T-helper 1 cell treated with Interleukin-12 subunit alpha and Interleukin-12 subunit beta and Interleukin-4 antibody, amounts not matched to agents 30 μg/mL and 1 μg/mL, for 36 hours (primary cell): ENCODE measurements at regions not wholly inside any gene's neighbourhood (a gene's known extent, or its start where the extent isn't known, plus 50 kb on each side); places are given as distances from the start of the nearest gene placed in this dataset.

Experiments
- H3K27ac Mint-ChIP-seq: one replicate; pipeline ENCODE4 v1.8.0; 2021; ENCODE audit warnings: mild to moderate bottlenecking, mixed read lengths
- H3K27me3 Mint-ChIP-seq: one replicate; pipeline ENCODE4 v1.8.0; 2021; ENCODE audit warnings: low read depth, mixed read lengths
- H3K36me3 Mint-ChIP-seq: one replicate; pipeline ENCODE4 v1.8.0; 2021; ENCODE audit warnings: low read depth, mixed read lengths
- H3K4me1 Mint-ChIP-seq: one replicate; pipeline ENCODE4 v1.8.0; 2021; ENCODE audit warnings: low read depth, mixed read lengths
- H3K4me3 Mint-ChIP-seq: one replicate; pipeline ENCODE4 v1.8.0; 2021; ENCODE audit warnings: mild to moderate bottlenecking, moderate library complexity, mixed read lengths
- H3K9me3 Mint-ChIP-seq: one replicate; pipeline ENCODE4 v1.8.0; 2021; ENCODE audit warnings: mixed read lengths

DNA sequence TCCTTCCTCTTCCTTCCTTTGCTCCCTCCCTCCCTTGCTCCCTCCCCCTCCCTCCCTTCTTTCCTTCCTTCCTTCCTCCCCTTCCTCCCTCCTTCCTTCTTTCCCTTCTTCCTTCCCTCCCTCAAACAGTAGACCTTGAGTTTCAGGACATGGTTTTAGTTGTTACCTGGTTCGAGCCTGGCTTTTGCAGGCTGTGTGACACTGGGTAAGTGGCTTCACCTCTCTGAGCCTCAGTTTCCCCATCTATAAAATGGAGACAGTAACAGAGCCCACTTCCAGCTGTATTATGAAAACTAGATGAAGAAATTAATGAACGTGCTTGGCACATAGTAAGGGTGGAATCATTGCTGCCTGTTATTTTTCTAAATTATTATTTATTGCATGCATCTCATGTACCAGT is 171.0 kb upstream of the LHX5 start:
- Mint-ChIP-seq H3K27me3 (peaks cover 13% of the 10 kb centered on the region), H3K27ac (no peak overlapping the region), H3K9me3 (no peaks in the 10 kb centered on the region), H3K4me1 (no peaks in the 10 kb centered on the region), H3K4me3 (no peak overlapping the region), H3K36me3 (no peaks in the 10 kb centered on the region)

- no peaks in the 10 kb centered on the region for H3K4me1 Mint-ChIP-seq
- H3K27me3 Mint-ChIP-seq: peaks cover 13% of the 10 kb centered on the region
- no peak overlapping the region for H3K4me3 Mint-ChIP-seq
- no peaks in the 10 kb centered on the region for H3K9me3 Mint-ChIP-seq
- H3K36me3 Mint-ChIP-seq: no peaks in the 10 kb centered on the region
- H3K27ac Mint-ChIP-seq: no peak overlapping the region
These were observed 170.5 kb upstream of the LHX5 start for GRCh38 chr12:113642216-113642615.

GRCh38 chr12:113641426-113642030 is 169.9 kb upstream of the LHX5 start:
- Mint-ChIP-seq H3K4me3 (no peak overlapping the region), H3K9me3 (no peaks in the 10 kb centered on the region), H3K27ac (no peak overlapping the region), H3K36me3 (no peaks in the 10 kb centered on the region), H3K4me1 (no peaks in the 10 kb centered on the region), H3K27me3 (peaks cover 13% of the 10 kb centered on the region)

GRCh38 chr12:113640837-113641236 is 169.2 kb upstream of the LHX5 start:
- Mint-ChIP-seq H3K27me3 (peaks cover 13% of the 10 kb centered on the region), H3K27ac (no peak overlapping the region), H3K4me3 (no peak overlapping the region), H3K9me3 (no peaks in the 10 kb centered on the region), H3K4me1 (no peaks in the 10 kb centered on the region), H3K36me3 (no peaks in the 10 kb centered on the region)

GRCh38 chr12:113639474-113639873 is 167.8 kb upstream of the LHX5 start:
- H3K27ac Mint-ChIP-seq: no peak overlapping the region
- no peak overlapping the region for H3K4me3 Mint-ChIP-seq
- no peaks in the 10 kb centered on the region for H3K4me1 Mint-ChIP-seq
- H3K36me3 Mint-ChIP-seq: no peaks in the 10 kb centered on the region
- H3K27me3 Mint-ChIP-seq: peaks cover 13% of the 10 kb centered on the region
- no peaks in the 10 kb centered on the region for H3K9me3 Mint-ChIP-seq

DNA sequence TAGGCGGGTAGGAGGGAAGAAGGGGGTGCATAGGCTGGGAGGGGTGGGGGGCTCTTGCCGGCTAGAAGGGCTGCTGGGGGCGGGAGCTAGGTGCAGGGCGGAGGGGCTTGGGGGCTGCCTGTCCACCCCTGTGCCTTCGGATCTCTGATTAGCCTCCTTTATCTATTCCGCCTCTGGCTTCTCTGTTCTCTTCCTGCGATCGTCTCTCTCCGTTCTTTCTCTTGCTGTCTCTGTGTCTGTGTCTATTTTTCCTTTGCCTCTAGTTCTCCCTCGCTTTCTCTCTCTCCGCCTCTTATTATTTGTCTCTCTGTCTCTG is 166.7 kb upstream of the LHX5 start:
- no peak overlapping the region for H3K27ac Mint-ChIP-seq
- H3K27me3 Mint-ChIP-seq: peaks cover 13% of the 10 kb centered on the region
- no peaks in the 10 kb centered on the region for H3K36me3 Mint-ChIP-seq
- no peaks in the 10 kb centered on the region for H3K4me1 Mint-ChIP-seq
- H3K9me3 Mint-ChIP-seq: no peaks in the 10 kb centered on the region
- H3K4me3 Mint-ChIP-seq: no peak overlapping the region

- Mint-ChIP-seq H3K36me3 (no peaks in the 10 kb centered on the region), H3K4me3 (no peak overlapping the region), H3K9me3 (no peaks in the 10 kb centered on the region), H3K4me1 (no peaks in the 10 kb centered on the region), H3K27me3 (peaks cover 13% of the 10 kb centered on the region), H3K27ac (no peak overlapping the region)
These were observed 163.3 kb upstream of the LHX5 start for GRCh38 chr12:113634982-113635381.

- H3K27me3 Mint-ChIP-seq: peaks cover 12% of the 10 kb centered on the region
- no peak overlapping the region for H3K27ac Mint-ChIP-seq
- H3K9me3 Mint-ChIP-seq: no peaks in the 10 kb centered on the region
- H3K4me3 Mint-ChIP-seq: no peak overlapping the region
- H3K4me1 Mint-ChIP-seq: no peaks in the 10 kb centered on the region
- H3K36me3 Mint-ChIP-seq: no peaks in the 10 kb centered on the region
These were observed 162.8 kb upstream of the LHX5 start for GRCh38 chr12:113634474-113634873.

DNA sequence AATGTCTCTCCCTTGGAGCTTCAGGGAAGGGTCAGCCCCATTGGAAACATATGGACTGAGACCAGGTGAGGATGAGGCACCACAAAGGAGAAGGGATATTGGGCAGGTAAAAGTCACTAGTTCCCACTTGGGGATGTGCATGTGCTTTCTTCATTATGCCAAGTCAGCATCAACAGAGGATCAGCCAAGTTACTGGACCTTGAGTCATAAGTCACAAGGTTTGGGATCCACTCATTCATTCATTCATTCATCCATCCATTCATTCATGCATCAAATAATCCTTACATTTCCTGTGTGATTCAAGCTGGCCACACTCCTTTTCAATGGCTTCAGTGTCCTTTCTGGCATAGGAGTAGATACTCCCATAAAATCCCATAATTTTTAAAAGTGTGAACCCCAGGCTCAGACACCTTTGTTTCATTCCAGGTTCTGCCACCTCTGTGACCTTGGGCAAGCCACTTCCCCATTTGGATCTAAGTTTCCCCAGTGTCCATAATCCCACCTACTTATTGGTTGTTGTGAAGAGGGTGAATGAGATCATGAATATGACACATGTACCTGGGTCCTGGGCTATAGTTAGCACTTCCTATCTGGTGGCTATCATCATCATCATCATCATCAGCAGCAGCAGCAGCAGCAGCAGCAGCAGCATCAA is 162.1 kb upstream of the LHX5 start:
- H3K4me1 Mint-ChIP-seq: no peaks in the 10 kb centered on the region
- no peak overlapping the region for H3K4me3 Mint-ChIP-seq
- peaks cover 5% of the 10 kb centered on the region for H3K27me3 Mint-ChIP-seq
- no peak overlapping the region for H3K27ac Mint-ChIP-seq
- H3K9me3 Mint-ChIP-seq: no peaks in the 10 kb centered on the region
- H3K36me3 Mint-ChIP-seq: no peaks in the 10 kb centered on the region

- peaks cover 11% of the 10 kb centered on the region for H3K9me3 Mint-ChIP-seq
- no peaks in the 10 kb centered on the region for H3K36me3 Mint-ChIP-seq
- H3K27me3 Mint-ChIP-seq: no peaks in the 10 kb centered on the region
- no peak overlapping the region for H3K27ac Mint-ChIP-seq
- H3K4me3 Mint-ChIP-seq: no peak overlapping the region
- no peaks in the 10 kb centered on the region for H3K4me1 Mint-ChIP-seq
These were observed 159.0 kb upstream of the LHX5 start for GRCh38 chr12:113630625-113631024.

- Mint-ChIP-seq H3K27me3 (no peaks in the 10 kb centered on the region), H3K4me3 (no peak overlapping the region), H3K4me1 (no peaks in the 10 kb centered on the region), H3K9me3 (peaks cover 15% of the 10 kb centered on the region), H3K27ac (no peak overlapping the region), H3K36me3 (no peaks in the 10 kb centered on the region)
These were observed 153.8 kb upstream of the LHX5 start for GRCh38 chr12:113625499-113625898.

- H3K27me3 Mint-ChIP-seq: no peaks in the 10 kb centered on the region
- peaks cover 14% of the 10 kb centered on the region for H3K9me3 Mint-ChIP-seq
- no peak overlapping the region for H3K4me3 Mint-ChIP-seq
- H3K4me1 Mint-ChIP-seq: no peaks in the 10 kb centered on the region
- H3K27ac Mint-ChIP-seq: no peak overlapping the region
- no peaks in the 10 kb centered on the region for H3K36me3 Mint-ChIP-seq
These were observed 150.7 kb upstream of the LHX5 start for GRCh38 chr12:113622410-113622809.

DNA sequence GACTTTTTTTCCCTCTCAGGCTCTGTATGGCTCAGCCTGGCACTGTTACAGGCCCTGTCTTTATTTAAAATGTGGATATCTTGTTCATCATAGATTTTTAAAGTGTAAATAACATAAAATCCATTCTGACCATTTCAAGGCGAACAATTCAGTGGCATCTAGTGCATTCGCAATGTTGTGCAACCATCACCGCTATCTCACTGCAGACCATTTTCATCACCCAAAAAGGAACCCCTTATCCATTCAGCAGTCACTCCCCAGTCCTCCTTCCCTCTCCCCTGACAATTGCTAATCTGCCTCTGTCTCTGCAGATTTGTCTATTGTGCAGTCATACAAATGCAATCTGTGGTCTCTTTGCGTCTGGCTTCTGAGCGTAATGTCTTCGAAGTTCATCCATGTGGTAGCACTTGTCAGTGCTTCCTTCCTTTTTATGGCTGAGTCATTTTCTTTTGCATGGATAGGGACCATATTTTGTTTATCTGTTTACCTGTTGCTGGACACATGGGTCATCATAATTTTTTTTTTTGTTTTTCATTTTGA is 148.8 kb upstream of the LHX5 start:
- H3K27ac Mint-ChIP-seq: no peak overlapping the region
- H3K4me3 Mint-ChIP-seq: no peak overlapping the region
- no peaks in the 10 kb centered on the region for H3K27me3 Mint-ChIP-seq
- H3K36me3 Mint-ChIP-seq: no peaks in the 10 kb centered on the region
- peaks cover 3% of the 10 kb centered on the region for H3K9me3 Mint-ChIP-seq
- no peaks in the 10 kb centered on the region for H3K4me1 Mint-ChIP-seq

DNA sequence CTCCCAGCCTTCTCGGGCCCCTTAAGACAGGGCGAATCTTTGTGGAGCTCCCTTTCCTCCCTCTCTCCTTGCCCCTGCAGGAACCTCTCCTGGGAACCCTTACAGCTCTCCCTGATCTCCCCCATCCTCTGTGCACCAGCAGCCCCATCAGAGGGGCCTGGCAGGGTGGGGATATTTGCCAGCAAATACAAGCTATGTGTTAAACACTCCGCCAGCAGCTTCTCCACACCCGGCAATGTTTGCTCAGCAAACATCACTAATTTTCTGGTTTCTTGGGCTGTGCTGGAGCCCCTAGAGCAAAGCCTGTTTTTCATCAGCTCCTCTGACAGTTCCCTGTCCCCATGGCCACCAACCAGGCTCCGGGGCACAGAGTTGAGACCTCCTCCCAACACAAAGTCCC is 147.5 kb upstream of the LHX5 start:
- Mint-ChIP-seq H3K4me3 (no peak overlapping the region), H3K9me3 (no peaks in the 10 kb centered on the region), H3K4me1 (no peaks in the 10 kb centered on the region), H3K36me3 (no peaks in the 10 kb centered on the region), H3K27ac (no peak overlapping the region), H3K27me3 (no peaks in the 10 kb centered on the region)

DNA sequence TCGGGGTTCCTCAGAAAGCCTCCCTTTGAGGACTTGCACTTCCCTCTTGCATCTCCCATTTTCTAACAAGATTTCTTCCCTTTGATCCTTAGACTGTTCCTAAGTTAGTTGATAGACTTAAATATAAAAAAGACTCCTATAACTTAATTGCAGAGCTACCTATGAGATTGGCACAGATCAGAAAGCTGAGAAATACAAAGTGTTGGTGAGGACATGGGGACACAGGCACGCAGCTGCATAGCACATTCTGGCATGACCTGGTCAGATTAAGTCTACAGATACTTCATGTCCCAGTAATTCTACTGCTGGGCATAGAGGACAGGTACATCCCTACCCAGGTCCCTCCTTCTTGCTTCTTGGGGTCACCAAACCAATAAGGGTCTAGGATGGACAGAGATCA is 141.7 kb upstream of the LHX5 start:
- peaks cover 38% of the 10 kb centered on the region for H3K27me3 Mint-ChIP-seq
- H3K4me1 Mint-ChIP-seq: no peaks in the 10 kb centered on the region

More for the DNA sequence above, 141.7 kb upstream of the LHX5 start:
- Mint-ChIP-seq H3K36me3 (no peaks in the 10 kb centered on the region), H3K9me3 (peaks cover 3% of the 10 kb centered on the region), H3K4me3 (no peak overlapping the region), H3K27ac (no peak overlapping the region)
